22Rv1 (cell line): ENCODE measurements at regions not wholly inside any gene's neighbourhood (a gene's known extent, or its start where the extent isn't known, plus 50 kb on each side); places are given as distances from the start of the nearest gene placed in this dataset.

Experiments
- CTCF ChIP-seq: fragments of 450-650 bp; IDR thresholded peaks from 2 replicates; pipeline ENCODE4 v1.5.1; 2017; ENCODE audit warnings: mild to moderate bottlenecking
- ZFX ChIP-seq: fragments of 450-650 bp; IDR thresholded peaks from 2 replicates; pipeline ENCODE4 v1.6.1; 2017; ENCODE audit warnings: antibody characterized with exemption, borderline replicate concordance

GRCh38 chrX:25072247-25072646 lies 56.5 kb upstream of the ARX start:
- TF ChIP-seq CTCF: no peak
- no peak for TF ChIP-seq ZFX
